ENCODE measurements at regions not wholly inside any gene's neighbourhood (a gene's known extent, or its start where the extent isn't known, plus 50 kb on each side); places are given as distances from the start of the nearest gene placed in this dataset.

DNA sequence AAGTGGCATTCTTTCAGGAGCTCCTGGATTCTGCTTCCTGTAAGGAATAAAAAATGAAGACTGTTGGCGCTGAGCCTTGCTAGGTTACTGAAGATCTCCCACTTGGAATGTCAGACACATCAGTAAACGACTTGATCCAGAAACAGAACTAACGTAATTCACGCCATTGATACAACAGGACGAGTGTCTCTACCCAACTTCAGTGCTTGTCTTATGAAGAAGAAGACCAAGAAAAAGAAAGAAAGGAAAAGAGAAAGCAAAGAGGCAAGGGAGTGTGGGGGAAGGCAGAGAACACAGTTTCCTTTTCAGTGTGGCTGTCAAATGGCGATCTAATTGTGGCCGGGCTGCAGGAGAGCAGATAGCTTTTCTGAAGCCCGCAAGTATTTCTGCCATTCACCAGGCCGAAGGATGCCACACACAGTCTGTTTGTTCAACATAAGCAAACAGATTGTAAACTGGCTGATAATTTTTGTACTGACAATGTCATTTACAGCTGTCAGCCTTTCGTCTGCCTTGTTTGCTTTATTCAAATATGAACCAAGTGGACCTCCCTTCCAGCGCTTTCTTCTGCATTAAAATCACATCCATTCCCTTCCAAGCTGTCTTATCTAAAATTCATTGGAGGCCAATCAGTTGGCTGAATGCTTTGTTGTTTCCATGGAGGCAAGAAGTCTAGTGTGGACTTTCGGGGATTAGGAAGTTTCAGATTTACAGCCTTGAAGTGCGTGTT lies 180.6 kb downstream of the FOXA2 start:
- DNase-seq: peak; percentile 26

DNA sequence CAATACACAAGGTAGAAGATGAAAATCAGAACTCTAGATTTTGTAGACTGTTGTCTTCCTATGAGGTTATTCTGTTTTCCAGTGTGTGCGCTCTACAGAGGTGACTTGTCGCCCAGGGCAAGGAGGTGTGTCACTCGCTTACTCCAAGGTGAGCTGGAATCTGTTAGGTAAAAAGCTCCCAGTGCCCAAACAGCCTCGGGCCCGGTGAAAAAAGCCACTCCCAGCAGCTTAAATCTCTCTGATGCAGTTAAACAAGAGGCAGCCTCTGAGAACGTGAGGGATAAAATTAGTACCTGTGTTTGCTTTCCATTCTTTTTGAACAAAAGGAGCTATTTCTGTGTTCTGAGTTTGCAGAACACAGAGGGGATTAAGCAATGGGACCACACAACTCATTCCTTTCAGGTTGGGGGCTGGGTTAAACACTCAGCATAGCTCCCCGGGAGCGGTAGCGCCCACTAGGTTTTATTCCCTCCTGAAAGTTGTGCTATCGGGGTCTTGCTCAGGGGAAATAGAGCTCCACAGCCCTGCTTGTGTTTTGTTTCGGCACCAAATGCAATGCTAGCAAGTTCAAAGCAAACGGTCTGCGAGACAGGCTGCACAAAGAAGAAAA lies 181.2 kb downstream of the FOXA2 start:
- DNase-seq: peak; percentile 76

DNA sequence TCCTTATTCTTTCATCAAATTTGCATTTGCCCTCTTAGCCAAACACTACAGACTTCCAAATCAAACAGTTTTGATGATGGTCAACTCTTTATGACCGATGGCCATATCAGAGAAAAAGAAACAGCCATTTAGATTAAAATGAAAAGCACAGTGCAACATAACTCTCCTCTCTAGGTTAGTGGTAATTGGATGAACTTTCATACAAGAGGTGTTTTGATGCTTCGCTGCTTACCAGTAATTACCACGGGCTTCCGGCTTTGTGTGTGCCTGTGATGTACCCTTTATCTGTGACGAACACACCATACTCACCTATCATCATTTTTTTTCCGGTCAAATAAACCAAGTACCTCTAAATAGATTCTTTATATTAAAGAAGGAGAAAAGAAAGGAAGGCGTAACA lies 181.8 kb downstream of the FOXA2 start:
- peak; percentile 68 for DNase-seq

DNA sequence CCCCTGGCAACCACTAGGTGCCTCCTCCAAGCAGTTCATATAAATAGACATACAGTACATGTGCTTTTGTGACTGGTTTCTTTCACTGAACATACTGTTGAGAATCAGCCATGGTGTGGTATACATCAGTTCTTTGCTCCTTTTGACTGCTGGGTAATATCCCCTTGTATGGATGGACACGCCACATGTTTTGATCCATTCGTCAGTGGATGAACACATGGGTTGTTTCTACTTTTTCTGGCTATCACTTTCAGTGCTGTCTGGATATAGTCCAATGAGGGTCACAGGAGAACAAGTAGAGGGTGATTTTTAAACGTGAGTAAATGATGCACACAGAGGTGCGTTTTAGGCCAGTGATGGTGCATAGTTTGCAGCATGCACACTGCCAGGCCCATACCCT lies 183.9 kb downstream of the FOXA2 start:
- no peak for DNase-seq

DNA sequence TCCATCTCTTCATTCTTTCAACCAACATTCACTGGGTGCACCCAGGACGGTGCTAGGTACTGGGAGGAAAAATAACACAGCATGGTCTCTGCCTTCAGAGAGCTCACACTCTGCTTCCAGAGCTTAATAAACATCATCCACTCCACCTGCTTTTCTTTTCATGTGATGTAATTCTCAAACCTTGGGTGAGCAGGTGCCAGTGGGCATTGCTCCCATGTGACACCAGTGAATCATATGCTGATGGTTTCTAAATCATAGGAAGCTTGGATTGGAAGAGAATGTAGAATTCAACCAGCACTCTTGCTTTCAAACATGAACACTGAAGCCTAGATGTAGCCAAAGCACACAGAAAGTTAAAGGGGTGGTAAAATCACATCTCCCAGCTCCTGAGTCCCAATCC lies 189.8 kb downstream of the FOXA2 start:
- DNase-seq: no peak

DNA sequence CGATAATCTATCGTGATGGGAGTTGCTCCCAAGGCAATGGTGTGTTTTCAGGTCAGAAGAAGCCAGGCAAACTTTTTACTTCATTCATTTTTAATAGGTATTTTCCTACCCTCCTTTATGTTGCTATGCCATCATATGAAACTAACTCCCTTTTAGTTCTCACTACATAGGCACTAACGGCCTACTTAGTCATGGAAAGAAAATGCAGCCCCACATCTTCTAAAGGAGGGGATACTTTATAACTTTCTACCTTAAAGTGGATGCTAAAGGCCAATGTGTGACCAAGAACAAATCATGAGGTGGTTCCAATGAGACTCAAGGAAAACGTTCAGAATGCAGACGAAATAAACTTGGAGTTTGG lies 193.8 kb downstream of the FOXA2 start:
- no peak for DNase-seq

DNA sequence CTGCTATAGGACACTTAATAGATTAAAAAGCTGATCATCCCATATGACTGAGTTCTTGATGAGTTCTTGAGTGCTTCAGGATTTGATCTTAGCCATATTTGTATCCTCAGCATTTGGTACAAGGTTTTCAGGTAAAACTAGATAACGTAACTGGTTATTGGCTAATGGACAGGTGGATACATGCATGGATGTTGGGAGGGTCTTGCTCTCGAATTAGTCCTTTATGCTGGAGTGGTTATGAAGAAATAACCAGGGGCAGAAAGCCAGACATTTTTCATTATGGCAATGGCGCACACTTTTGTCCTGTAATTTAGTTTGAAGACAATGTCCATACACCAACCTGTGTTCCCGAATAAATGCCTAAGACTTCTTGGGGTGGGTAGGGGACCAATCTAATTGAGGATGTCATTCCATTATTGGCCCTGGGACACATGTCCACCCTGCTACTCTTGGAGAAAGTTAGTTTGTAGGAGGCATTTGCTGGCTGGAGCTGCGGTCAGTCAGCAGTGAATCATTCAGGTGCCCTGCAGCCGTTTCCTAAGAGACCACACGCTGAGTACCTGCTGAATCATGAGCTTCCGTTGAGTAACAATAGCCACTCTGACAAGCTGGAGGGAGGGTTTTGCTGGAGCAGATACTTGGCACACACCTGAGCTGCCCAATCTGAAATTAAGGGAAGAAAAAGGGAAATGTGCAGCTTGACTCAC lies 194.4 kb downstream of the FOXA2 start:
- DNase-seq: peak; percentile 62

DNA sequence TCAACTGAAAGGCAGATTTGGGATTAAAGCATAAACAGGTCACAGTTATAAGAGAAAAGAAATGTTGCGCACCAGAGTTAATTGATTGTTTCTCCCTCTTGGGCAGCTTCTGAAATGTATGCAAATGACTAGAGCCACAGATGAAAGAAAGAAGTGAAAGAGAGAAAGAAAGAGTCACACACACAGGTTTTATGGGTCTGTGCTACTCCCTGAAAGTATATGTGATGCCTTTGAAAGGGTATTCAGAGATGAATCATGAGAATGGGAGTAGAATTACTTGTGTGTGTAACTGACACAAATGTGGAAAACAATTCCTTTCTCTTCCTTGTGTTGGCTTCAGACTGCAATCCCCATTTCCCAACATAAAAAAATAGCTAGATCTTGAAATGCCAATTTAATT lies 196.9 kb downstream of the FOXA2 start:
- DNase-seq: no peak

DNA sequence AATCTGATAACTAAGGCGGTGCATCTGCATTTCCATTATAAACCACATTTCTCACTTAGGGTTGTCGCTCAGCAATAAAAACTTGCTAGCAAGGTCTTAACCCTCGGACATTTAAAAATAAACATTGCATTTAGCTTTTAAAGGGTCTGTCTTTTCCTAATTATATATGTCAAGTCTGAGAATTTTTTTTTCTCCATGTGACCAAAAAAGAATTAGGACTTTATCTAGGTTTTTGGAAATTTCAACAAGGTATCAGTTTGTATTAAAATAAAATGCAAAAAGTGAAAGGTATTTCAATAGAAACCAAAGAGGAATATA lies 198.1 kb downstream of the FOXA2 start:
- no peak for DNase-seq

DNA sequence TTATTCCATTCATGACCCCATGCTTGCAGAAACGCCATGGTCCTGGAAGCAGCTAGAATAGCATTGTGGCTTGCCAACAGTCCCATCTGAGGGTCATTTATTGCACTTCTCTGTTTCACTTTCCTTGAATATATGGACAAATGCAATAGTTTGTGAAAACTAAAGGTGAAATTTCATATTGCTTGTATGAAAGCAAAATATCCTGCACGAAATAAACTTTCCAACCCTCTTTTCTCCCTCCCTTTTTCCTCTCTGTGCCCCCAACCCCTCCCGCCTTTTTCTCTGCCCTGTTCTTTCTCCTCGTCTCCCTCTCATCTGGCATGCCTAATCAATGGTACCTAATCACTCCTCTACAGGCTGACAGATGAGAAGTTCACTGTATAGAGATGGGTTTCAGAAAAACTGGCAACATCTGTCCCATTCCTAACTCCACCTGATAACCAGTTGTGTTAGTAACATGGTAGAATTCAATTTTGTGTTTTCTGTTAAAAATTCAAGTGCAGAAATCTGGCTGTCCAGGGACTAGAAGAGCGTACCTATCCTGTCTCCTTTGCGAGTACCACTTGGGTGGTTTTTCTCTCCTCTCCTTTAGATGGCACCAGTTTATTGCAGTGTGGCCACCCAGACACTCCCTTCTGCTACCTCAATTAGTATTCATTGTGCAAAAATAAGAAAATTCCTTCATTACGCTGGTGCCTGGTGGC lies 198.6 kb downstream of the FOXA2 start:
- peak; percentile 84 for DNase-seq

DNA sequence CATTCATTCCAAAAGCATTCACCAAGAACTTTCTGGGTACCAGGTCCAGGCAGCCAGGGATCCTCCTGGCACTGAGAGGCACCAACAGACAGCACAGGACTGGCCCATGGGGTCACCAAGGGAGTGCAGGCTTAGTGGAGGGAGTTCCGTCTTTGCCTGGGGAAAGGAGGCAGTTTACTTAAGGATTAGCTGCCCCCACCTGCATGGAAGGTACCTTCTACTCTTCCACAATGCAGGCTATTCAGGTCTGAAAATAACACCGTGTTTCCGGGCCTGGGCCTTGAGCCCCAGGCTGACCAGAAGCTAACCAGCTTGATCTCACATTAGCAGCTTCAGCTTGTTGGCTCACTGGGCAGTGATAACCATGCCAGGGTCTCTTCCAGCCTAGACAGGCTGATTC lies 199.4 kb downstream of the FOXA2 start:
- no peak for DNase-seq

DNA sequence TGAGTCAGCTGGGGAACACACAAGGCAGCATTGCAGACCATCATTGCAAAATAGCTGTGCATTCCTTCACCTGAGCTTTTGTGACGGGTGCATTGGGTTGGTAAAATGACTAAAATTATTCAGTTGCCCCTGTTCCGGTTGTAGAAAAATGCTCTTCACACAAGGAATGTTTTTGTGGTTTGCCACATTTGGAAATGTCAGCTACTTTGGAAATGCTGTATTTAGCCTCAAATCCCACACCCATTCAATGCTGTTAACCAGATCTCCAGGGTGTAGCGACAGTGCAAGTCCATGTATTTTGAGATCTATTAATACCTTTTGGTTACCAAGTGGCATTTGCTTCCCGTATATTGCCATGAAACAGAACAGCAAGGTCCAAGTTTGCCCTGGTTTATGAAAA lies 201.2 kb downstream of the FOXA2 start:
- no peak for DNase-seq

DNA sequence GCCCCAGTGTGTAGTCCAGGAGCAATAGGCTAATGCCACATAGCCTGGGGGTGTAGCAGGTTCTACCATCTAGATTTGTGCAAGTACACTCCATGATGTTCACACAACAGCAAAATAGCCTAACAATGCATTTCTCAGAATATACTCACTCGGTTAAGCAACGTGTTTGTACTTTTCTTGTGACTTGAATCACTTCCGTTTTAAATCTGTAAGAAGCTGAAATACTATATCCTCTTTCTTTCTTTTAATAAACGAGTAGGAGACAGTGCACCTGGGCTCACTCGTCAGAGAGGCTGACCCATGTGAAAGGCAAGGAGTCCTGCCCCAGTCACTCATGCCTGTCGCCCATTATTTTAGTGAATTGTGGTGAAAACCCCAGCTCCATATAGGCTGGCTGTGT lies 201.6 kb downstream of the FOXA2 start:
- no peak for DNase-seq

DNA sequence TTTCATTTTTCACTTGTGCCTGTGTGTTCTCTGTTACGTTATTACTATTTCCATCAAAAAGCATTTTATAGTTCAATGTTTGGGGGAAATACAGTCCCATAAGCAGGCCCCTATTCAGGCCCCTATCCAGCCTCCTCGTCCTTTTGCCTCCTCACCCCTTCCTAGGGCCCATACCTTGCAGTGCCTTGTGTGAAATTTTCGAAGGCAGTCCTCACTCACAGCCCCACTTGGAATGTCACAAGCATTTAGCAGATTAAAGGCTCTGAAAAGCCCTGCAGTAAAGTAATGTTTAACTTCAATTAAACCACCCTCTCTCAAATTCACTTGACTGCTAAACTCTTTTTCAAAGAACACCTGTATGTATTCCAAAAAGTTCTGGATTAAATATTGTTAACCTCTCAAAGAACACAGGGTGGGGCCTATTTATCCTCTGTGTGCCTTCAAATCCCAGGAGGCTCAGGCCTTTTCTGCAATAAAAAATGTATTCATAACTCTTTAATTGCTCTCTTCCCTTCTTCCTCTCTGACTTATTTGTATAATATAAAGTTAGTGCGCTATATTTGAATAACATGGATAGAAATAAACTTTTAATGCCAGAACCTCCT lies 202.5 kb downstream of the FOXA2 start:
- DNase-seq: no peak

DNA sequence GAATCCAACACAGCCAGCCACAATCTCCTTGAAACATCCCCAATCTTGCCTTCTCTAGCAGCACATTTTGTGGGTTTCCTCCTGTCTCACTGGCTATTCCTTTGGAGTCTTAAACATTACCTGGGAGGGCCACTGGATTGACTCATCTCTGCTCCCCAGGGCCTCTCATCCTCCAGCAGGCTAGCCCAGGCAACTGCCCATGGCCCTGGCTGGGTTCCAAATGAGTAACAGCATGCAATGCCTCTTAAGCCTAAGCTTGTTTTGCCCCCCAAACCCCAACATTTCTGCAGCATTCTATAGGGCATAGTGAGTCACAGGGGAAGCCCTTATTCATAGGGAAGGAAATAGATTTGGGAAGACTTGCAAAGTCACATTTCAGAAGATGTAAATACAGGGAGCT lies 204.9 kb downstream of the FOXA2 start:
- DNase-seq: no peak

DNA sequence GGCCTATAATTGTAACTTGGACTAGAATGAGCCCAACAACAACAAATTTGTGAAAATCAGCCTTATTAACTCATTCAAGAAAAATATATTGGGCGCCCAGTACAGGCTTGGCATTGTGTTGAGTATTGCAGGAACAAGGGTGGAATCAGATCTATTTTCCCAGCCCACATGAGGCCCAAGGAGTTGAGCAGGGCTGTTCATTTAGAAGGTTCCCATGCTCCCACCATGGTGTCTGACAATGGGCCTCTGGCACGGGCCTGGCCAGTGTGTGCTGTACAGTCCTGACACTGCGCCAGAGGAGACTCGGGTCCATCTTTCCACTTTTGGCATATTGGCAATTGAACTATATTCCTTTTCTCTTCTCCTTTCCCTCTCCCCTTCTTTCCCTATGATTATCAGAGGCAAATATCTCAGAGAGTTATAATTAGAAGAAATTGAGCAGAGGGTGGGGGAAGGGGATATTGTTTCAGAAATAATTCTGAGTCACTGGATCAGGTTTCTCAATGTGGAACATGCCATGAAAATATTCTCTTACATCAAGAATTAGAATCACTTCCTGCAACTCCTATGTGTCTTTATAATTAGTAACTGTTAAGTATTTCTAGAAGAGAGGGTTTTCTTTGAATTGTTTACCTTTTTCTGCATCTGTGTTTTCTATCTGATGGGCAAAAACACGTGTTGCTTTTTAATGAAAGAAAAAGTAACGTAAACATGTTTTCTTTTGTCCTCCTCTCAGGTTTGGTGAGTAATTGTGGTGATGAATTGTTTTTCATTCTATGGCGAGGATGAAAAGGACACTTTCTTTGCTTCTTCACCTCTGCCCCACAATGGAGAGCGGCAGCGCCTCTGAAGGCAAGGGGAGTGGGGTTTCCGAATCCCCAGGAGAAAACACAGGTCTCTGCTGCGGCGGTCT lies 209.4 kb downstream of the FOXA2 start:
- no peak for DNase-seq

DNA sequence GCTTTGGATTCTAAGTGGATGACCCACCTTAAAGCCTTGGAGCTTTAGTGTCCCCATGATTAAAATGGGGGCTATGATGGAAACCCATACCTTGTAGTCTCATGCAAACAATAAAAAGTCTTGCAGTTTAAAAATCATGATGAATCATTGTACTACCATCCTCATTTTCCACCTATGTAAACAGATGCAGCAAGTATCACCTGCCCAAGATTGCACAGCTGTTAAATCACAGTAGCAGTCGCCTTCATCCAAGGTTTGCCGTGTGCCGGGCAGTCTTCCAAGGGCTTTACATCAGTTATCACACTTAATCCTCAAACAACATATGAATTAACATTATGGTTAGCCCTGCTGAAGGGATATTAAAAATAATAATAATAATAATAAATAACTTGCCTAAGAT lies 210.3 kb downstream of the FOXA2 start:
- DNase-seq: peak; percentile 12

DNA sequence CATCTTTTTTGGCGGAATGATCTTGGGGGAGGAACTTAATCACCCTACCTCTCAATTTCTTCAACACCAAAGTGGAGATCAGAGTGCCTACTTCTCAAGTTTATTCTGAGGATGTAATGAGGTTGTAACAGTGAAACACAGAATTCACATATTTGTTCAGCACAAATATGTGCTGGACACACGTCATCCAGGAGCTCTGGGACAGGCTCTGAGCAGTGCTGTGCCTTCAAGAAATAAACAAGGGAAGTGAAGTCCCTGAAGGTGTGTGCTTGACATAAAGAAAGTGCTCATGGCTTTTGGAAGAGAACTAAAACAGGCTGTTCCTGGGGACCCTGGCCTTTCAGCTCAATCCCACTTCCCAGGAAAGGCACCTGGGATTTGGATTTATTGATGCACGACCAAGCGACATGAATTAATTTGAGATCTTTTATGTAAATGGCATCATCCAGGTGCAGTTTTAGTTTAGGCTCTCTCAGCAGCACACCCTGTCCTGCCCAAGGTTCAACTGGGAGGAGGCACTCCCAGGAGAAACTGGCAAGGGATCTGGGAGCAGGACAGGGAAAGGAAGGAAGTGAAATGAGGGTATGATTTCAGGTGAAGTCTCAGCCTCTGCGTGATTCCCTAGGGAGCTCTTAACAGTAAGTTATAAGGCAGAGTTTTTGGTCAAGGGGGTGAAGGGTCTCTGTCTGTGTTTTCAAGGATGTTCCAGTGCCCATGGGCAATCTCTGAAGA lies 211.0 kb downstream of the FOXA2 start:
- DNase-seq: no peak

DNA sequence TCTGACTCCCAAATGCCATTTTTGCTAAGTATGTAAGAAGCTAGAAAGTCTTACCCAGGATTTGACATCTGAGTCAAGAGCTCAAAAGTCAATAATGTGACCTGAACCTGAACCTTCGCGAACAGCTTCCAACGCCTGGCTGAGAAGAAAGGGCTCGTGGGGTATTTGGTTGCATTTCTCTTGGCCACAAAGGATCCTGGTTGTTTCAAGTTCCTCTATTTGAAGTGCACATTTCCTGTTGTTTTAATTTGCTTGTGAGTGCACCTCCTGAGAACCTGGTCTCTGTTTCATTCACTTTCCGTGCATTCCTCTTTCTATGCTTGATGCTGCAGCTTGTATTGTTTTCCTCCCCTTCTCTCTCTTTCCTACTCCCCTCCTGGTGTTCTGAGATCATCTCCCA lies 212.5 kb downstream of the FOXA2 start:
- no peak for DNase-seq

DNA sequence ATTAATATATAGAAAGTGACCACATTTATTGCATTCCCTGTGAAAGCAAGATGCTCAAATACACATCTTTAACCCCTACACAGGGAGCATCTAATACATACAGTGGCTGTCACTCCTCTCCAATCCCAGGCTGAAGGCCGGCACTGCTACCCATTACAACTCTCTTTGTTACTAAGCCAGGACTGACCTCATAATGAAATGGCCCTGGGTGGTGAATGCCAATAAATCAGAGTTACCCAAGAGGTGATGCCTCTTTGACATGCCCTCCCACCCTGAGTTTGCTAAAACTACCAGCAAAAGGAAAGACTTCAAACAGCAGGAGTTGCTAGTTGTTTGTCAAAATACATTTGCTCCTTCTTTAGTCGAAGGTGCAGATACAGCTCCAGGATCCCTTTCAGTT lies 214.2 kb downstream of the FOXA2 start:
- DNase-seq: no peak

DNA sequence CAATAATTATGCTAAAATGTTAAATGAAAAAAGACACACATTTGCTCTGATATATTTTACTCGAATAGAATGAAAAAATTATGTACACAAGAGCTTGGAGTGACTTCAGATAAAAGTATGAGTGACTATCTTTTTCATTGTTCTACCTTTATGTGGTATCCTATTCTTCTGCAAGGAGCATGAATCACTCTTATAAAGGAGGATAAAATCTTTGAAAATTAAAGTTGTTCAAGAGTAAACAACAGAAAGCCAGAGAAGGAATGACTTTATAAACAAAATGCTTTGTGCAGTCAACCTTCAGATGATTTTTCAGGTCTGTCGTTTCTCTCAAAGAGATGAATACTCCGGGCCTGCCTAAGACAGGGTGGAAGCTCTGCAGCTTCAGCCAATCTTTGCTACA lies 215.3 kb downstream of the FOXA2 start:
- DNase-seq: no peak

DNA sequence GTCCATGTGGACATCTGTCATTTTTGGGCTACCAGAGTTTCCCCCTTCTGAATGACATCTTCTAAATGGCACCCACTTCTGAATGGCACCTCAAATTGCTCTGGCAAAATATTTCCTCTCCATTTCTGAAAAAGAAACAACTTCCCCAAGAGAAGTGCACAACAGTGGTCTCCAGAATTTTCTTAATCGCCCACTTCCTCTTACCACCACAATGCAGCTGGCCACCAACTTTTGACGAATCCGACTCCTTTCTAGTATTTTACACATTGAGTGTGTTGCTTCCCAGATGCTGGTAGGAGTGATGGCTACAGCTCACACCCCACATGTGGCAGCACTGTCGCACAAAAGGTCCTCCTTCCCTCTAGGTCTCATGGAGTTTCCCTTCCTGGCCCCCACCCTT lies 216.1 kb downstream of the FOXA2 start:
- no peak for DNase-seq

Data from NCI-H2081 treated with DMSO at 0.1 percent for 48 hours (cell line).